ELR (cell line): ENCODE measurements at regions not wholly inside any gene's neighbourhood (a gene's known extent, or its start where the extent isn't known, plus 50 kb on each side); places are given as distances from the start of the nearest gene placed in this dataset.
"Not testable (repeated sequence)": the region's sequence is repeated elsewhere in the genome, so short reads cannot be mapped to it uniquely, and the experiment has no call there.

Source experiments
- DNase-seq: peaks from one replicate; pipeline ENCODE4 v3.0.0-alpha.2; 2015; ENCODE audit warnings: low read depth

GRCh38 chr7:65800890-65801341 lies 72.0 kb upstream of the VKORC1L1 start:
- DNase-seq: no peak

GRCh38 chr7:65804887-65805286 lies 68.0 kb upstream of the VKORC1L1 start:
- peak; percentile 22 for DNase-seq

GRCh38 chr7:65807067-65807466 lies 65.8 kb upstream of the VKORC1L1 start:
- not testable (repeated sequence) for DNase-seq

GRCh38 chr7:65809259-65809981 lies 63.5 kb upstream of the VKORC1L1 start:
- DNase-seq: no peak

- DNase-seq: no peak
Measured at GRCh38 chr7:65809982-65810288, 62.9 kb upstream of the VKORC1L1 start.

GRCh38 chr7:65812281-65812680 lies 60.6 kb upstream of the VKORC1L1 start:
- DNase-seq: peak; percentile 22

- peak; percentile 43 for DNase-seq
Measured at GRCh38 chr7:65814556-65815167, 58.2 kb upstream of the VKORC1L1 start.

- DNase-seq: no peak
Measured at GRCh38 chr7:65820287-65820950, 52.5 kb upstream of the VKORC1L1 start.
